ENCODE measurements at regions not wholly inside any gene's neighbourhood (a gene's known extent, or its start where the extent isn't known, plus 50 kb on each side); places are given as distances from the start of the nearest gene placed in this dataset.
A peak's percentile ranks its signal among the peaks of the same experiment; 100 is the strongest.

GRCh38 chr9:88741335-88741734 is 206.4 kb downstream of the NXNL2 start:
- TF ChIP-seq, protein P1, sequence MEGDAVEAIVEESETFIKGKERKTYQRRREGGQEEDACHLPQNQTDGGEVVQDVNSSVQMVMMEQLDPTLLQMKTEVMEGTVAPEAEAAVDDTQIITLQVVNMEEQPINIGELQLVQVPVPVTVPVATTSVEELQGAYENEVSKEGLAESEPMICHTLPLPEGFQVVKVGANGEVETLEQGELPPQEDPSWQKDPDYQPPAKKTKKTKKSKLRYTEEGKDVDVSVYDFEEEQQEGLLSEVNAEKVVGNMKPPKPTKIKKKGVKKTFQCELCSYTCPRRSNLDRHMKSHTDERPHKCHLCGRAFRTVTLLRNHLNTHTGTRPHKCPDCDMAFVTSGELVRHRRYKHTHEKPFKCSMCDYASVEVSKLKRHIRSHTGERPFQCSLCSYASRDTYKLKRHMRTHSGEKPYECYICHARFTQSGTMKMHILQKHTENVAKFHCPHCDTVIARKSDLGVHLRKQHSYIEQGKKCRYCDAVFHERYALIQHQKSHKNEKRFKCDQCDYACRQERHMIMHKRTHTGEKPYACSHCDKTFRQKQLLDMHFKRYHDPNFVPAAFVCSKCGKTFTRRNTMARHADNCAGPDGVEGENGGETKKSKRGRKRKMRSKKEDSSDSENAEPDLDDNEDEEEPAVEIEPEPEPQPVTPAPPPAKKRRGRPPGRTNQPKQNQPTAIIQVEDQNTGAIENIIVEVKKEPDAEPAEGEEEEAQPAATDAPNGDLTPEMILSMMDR (IDR thresholded peaks at IDR 0.05; ENCODE audit: low read length), result peak; percentile 72
- no peak for TF ChIP-seq EZH2 (IDR thresholded peaks at IDR 0.05; ENCODE audit: borderline replicate concordance, low read length)

Measured in OCI-LY1 (cell line).